GM18909 (cell line): ENCODE measurements at regions not wholly inside any gene's neighbourhood (a gene's known extent, or its start where the extent isn't known, plus 50 kb on each side); places are given as distances from the start of the nearest gene placed in this dataset.

Experiments
- ATAC-seq: cut with Tn5 transposase; IDR thresholded peaks from one replicate; pipeline ENCODE4 v1.9.1; 2021; ENCODE audit warnings: mild to moderate bottlenecking; ENCODE audit not compliant: unreplicated experiment, poor library complexity

GRCh38 chr6:14273191-14273590 lies 155.6 kb downstream of the CD83 start:
- ATAC-seq = no peak

- no peak for ATAC-seq
These were observed 156.4 kb downstream of the CD83 start for GRCh38 chr6:14274016-14274415.

DNA sequence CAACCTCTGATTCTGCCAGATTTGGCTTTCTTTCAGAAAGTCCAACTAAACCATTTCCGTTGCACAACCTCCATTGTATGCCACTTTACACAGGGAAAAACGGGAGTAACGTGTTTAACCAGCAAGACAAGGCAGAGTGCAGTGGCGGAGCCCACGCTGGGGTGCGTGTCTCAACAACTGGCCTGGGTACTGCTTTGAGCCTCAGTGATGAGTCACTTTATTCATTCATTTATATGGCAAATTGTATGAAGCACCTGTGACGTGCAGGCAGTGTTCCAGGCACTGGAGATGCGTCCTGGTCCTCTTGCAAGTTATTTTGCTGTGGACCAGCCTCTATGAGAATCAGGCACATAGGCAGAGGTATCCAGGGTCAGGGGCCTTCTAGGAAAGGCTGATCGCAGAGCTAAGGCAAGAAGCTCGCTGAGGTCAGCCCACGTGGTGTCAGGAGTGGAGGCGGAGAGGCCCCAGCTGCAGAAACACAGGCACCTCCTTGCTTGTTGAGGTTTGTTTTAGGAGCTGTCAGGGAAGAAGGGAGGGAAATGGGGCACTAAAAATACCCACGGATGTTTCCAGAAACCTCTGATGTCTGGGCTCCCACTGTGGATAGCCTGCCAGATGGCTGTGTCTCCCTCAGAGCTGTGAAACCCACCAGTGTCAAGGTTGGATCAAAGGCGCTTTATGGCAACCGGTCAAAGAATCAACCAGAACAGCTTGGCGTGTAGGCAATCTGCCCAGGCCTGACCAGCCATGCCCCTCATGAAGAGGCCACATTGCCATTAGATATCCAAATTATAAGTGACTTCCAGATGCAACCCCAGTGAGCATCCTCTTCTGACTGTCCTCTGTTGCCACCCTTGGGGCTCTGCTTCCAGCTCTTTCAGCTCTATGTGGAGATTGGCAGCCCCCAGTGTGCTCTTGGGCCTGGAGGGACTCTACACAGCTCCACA lies 157.2 kb downstream of the CD83 start:
- ATAC-seq = no peak

DNA sequence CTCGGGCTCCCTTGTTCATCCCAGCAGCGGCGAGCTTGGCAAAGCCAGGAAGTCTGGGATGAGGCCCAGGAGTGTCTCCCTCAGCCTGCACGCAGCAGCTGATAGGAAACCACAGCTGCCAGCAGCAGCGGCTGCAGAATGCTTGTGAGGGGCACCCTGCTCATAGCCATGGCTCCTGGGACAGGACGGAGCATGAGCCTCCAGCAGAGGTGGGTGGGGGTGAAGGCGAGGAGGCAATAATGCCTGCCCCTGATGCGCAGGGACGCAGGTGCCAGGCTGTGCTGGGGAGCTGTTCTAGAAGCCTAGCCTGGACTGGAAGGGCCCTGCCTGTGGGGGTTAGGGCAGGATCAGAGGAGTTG lies 157.9 kb downstream of the CD83 start:
- no peak for ATAC-seq

DNA sequence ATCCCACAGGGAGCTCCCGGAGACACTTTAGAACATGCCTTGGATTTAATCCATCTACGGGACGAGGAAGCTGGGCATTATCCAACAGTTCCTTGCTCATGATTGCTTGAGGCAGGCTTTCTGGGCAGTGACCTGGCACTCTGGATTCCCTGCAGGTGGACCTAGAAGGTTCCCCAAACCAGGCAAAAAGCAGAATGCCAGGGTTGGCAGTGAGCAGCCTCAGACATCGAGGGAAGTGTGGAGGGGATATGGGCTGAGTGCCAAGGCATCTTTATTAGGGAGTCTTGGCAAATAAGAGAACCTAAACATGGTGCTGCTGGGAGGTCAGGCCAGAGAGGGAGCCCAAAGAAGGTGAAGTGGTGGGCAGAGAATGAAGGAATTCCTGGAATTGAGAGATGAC lies 158.5 kb downstream of the CD83 start:
- ATAC-seq = no peak

GRCh38 chr6:14276667-14277404 lies 159.3 kb downstream of the CD83 start:
- peak; percentile 82 for ATAC-seq

DNA sequence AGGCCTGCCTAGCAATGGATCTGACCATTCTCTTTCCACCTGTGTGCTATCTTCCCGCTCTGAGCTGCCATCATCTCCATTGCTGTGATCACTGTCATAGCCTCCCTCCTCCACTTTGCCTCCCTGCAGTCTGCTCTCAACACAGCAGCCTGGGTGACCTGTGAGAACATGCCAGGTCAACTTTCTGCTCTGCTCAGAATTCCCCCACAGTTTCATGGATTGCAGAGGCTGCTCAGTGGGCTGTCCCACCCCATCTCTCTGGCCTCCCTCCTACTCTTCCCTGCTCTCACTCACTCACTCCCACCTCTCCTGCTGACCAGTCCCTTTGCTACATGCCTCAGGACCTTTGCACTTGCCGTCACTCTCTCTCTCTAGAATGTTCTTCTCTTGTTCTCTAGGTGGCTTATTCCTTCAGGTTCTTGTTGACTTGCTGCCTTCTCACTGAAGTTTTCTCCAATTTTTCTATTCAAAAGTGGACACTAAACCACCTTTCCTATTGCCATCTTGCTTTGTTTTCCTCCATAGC lies 159.9 kb downstream of the CD83 start:
- peak; percentile 38 for ATAC-seq

- ATAC-seq = no peak
These were observed 160.4 kb downstream of the CD83 start for GRCh38 chr6:14278006-14278405.

DNA sequence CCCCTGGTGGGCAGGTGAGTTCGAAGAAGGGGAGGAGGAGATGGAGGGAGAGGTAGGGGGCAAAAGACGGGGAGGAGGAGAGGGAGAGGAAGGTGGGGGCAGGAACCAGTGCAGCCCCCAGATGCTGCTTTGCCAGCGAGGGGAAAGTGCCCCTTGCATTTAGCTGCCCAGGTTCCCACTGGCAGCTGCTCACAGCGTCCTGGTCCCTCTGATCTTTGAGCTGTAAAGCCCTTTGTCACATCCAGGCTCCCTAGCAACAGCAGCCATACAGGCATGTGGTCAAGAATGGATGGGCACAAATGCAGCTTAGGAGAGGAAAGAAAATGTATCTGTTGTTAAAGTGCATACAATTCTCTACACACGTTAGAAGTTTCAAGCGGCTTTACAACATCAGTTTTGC lies 160.9 kb downstream of the CD83 start:
- no peak for ATAC-seq

DNA sequence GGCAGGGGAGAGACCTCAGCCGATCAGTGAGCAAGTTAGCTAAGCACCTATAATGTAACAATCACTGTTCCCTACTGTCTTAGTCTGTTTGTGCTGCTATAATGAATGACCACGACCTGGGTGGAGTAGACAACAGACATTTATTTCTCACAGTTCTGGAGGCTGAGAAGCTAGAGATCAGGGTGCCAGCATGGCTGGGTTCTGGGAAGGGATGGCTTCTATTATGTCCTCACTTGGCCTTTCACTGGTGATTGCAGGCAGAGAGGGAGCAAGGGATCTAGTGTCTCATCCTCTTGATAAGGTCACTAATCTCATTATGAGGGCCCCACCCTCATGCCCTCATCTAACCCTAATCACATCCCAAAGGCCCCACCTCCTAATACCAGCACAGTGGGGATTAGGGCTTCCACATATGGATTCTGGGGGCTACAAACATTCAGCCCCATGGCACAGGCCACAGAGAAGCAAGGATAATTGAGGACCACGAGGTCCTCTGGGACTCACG lies 162.5 kb downstream of the CD83 start:
- ATAC-seq = no peak

DNA sequence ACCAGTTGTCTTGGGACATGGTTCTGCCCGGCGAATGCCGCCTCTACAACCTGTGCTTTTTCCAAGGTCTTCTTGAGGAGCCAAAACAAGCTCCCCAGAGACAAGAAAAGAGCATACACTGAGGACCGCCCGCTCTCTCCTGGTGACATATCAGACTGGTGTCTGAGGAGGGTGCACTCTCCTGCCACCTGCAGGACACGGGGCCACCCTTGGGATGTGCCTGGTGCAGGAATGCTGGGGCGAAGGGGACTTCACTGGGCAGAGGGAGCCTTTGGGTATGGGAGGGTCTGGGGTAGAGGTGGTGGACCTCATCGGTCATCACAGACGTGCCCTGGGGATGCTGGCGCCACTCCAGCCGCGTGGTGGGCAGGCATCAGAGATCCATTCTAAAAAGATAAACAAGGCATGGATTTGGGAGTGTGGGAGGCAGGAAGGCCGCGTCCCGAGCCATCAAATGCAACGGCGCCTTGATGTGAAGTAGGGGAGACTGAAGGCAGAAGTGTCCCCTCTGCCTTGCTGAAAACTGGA lies 163.3 kb downstream of the CD83 start:
- no peak for ATAC-seq

- ATAC-seq = no peak
These were observed 164.5 kb downstream of the CD83 start for GRCh38 chr6:14281811-14282660.

DNA sequence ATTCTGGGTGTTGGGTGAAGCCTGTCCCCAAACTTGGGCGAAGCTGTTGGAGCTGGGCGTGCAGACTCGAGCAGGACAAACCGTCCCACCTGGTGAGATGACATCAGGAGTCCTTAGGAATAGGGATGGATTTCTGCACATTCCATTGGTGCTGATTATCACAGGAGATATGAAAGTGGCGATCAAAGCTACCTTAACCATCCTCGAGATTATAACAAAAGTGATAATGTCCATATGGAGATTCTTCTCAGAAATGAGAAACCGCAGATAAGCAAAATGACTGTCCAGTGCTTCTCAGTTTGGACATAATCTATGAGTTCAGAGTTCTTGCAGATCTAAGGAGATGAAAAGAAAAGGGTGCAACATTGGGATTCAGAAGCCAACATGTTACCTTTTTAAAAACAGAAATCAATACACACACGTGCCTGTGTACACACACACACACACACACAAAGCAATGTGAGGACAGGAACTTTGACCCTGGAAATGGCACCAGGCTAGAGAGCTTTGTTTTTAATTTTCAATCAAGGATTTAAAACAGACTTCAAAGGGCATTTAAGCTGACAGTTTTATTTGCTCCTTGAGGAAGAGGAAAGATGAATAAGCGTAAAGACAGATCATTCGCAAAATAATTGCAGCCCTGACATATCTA lies 165.4 kb downstream of the CD83 start:
- no peak for ATAC-seq

- no peak for ATAC-seq
These were observed 166.1 kb downstream of the CD83 start for GRCh38 chr6:14283600-14284235.

GRCh38 chr6:14284969-14285590 lies 167.5 kb downstream of the CD83 start:
- ATAC-seq = no peak

DNA sequence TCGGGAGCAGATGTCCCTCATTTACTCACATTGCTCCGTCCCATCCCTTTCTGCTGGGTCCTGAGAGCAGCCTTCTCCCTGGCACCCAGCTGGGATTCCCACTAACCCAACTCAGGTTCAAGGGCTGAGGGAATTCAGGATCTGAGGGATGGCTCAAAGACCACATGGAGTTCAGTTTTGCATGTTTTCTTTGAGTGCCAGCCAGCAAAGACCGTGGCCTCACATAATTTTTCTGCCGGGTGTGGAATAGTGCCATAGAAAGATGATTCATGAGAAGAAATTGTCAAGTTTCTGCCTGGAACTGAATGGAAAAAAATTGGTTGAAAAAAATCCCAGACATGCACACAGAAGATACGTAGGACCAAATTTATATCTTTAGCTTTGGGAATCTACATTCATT lies 168.6 kb downstream of the CD83 start:
- no peak for ATAC-seq

DNA sequence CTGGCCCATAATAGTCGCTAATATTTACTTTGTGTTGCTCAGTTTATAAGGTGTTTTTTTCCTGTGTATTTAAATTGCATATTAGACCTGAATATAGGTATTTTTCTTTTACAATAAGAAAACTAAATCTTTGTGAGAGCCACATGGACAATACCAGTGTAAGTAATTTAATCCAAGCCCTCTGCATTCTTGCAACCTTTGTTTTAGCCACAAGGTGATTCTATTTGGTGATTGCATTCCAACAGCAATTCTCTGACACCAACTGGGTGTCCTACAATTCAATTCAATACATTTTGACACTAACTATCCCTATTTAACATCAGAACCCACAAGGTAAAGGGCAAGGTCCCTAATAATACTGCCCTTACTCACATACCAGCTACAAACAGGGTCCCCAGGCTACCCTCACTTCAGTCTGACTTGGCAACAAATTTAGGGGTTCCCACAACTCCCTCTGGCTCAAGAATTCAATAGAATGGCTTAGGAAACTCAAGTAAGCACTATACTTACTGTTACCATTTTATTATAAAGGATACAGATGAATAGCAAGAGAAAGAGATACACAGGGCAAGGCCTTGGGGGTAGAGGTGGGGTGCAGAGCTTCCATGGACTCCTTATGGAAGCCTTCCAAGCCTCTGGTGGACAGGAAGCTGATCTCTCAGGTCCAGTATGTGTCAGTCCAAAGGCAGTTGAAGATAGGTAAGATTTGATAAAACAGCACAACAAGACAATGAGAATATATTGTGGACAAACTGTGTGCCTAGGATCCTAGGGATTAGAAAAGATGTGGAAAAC lies 169.3 kb downstream of the CD83 start:
- no peak for ATAC-seq

GRCh38 chr6:14287707-14288106 lies 170.1 kb downstream of the CD83 start:
- no peak for ATAC-seq
